SJCRH30 (cell line): ENCODE measurements at regions not wholly inside any gene's neighbourhood (a gene's known extent, or its start where the extent isn't known, plus 50 kb on each side); places are given as distances from the start of the nearest gene placed in this dataset.
A peak's percentile ranks its signal among the peaks of the same experiment; 100 is the strongest.
"Not testable (repeated sequence)": the region's sequence is repeated elsewhere in the genome, so short reads cannot be mapped to it uniquely, and the experiment has no call there.

Experiments
- DNase-seq, 2 experiments: peaks; one replicate each; pipeline ENCODE4 v3.0.0-alpha.2; 2015 to 2020
- H3K27ac ChIP-seq: fragments of 250-450 bp; sonication (Bioruptor Pico); 2 replicates; pipeline ENCODE4 v1.5.1; 2020; ENCODE audit warnings: mild to moderate bottlenecking, moderate library complexity
- H3K27me3 ChIP-seq: fragments of 250-450 bp; sonication (Bioruptor Pico); 2 replicates; pipeline ENCODE4 v1.5.1; 2020; ENCODE audit warnings: mild to moderate bottlenecking, moderate library complexity
- H3K36me3 ChIP-seq: fragments of 250-450 bp; sonication (Bioruptor Pico); 2 replicates; pipeline ENCODE4 v1.5.1; 2020; ENCODE audit warnings: mild to moderate bottlenecking, moderate library complexity
- H3K4me1 ChIP-seq: fragments of 250-450 bp; sonication (Bioruptor Pico); 2 replicates; pipeline ENCODE4 v1.5.1; 2020; ENCODE audit warnings: mild to moderate bottlenecking, moderate library complexity
- H3K4me3 ChIP-seq: fragments of 250-450 bp; sonication (Bioruptor Pico); 2 replicates; pipeline ENCODE4 v1.5.1; 2020; ENCODE audit warnings: mild to moderate bottlenecking, moderate library complexity
- H3K9me3 ChIP-seq: fragments of 250-450 bp; sonication (Bioruptor Pico); replicated peaks from 2 replicates; pipeline ENCODE4 v1.5.1; 2020; ENCODE audit warnings: mild to moderate bottlenecking, moderate library complexity

DNA sequence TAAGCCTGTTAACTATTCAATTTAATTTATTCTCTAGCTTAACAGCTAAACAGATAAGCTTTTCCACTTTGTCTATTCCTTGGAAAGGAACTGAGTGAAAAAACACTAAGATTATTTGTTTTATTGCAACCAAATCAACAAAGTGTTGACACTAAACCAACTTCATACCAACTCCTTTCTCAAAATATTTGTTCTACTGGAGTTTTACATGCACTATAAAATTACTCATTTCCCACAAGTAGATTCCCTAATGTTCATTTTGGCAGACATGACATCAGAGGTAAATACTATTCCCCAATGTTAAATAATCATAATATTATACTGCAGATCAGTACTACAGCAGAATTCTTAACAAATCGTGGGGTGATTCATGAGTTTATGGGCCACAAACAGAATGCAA is 231.4 kb downstream of the TTC6 start:
- H3K4me1 ChIP-seq: no peaks in the 10 kb centered on the region
- no peak overlapping the region for H3K4me3 ChIP-seq
- H3K27ac ChIP-seq: no peak overlapping the region
- H3K9me3 ChIP-seq: 0 out of 2 replicates have a peak, but pooled peaks cover 5% of the 10 kb centered on the region
- no peaks in the 10 kb centered on the region for H3K27me3 ChIP-seq
- H3K36me3 ChIP-seq: no peaks in the 10 kb centered on the region
- DNase-seq: no peak

DNA sequence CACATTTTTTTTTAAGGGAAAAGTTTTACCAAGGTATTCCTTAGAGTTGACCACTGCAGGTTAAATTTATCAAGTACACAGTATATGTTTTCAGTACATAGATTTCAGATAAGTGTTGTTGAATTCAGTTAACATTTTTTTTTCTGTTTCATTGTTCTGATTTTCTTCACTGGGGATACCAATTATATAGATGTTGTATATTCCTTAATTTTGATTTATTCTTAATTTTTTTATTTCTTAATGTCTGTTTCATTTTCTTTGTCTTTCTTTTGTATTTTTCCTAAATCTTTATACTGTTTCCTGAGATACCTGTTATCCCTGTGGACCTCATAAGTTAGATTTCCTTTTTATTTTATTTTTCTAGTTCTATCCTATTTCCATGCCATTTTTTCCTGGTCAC is 234.8 kb downstream of the TTC6 start:
- no peak overlapping the region for H3K27ac ChIP-seq
- H3K4me1 ChIP-seq: no peaks in the 10 kb centered on the region
- peaks cover 8% of the 10 kb centered on the region for H3K9me3 ChIP-seq
- no peak overlapping the region for H3K4me3 ChIP-seq
- no peaks in the 10 kb centered on the region for H3K27me3 ChIP-seq
- no peak for DNase-seq
- no peaks in the 10 kb centered on the region for H3K36me3 ChIP-seq

DNA sequence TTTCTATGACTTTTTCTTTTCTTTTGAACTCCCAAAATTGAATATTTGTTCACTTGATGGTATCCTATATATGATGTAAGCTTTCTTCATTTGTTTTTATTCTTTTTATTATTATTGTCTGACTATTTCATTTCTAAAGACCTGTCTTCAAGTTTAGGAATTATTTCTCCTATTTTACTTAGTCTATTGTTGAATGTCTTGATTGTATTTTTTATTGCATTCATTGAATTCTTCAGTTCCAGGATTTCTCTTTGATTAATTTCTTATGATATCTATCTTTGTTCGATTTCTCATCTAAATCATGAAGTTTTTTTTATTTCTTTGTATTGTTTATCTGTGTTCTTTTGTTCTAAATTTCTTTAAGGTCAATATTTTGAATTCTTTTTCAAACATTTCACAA is 238.8 kb downstream of the TTC6 start:
- H3K36me3 ChIP-seq: no peaks in the 10 kb centered on the region
- H3K4me1 ChIP-seq: no peaks in the 10 kb centered on the region
- no peak overlapping the region for H3K4me3 ChIP-seq
- no peak for DNase-seq
- H3K27me3 ChIP-seq: no peaks in the 10 kb centered on the region
- H3K9me3 ChIP-seq: peaks cover 6% of the 10 kb centered on the region
- H3K27ac ChIP-seq: no peak overlapping the region

DNA sequence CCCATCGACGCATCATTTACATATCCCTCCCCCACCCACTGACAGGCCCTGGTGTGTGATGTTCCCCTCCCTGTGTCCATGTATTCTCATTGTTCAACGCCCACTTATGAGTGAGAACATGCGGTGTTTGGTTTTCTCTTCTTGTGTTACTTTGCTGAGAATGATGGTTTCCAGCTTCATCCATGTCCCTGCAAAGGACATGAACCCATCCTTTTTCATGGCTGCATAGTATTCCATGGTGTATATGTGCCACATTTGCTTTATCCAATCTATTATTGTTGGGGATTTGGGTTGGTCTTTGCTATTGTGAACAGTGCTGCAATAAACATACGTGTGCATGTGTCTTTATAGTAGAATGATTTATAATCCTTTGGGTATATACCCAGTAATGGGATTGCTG is 243.3 kb downstream of the TTC6 start:
- not testable (repeated sequence) for H3K36me3 ChIP-seq, H3K4me3 ChIP-seq, H3K9me3 ChIP-seq, H3K27me3 ChIP-seq, H3K27ac ChIP-seq, DNase-seq
- peaks cover 18% of the 10 kb centered on the region for H3K4me1 ChIP-seq

DNA sequence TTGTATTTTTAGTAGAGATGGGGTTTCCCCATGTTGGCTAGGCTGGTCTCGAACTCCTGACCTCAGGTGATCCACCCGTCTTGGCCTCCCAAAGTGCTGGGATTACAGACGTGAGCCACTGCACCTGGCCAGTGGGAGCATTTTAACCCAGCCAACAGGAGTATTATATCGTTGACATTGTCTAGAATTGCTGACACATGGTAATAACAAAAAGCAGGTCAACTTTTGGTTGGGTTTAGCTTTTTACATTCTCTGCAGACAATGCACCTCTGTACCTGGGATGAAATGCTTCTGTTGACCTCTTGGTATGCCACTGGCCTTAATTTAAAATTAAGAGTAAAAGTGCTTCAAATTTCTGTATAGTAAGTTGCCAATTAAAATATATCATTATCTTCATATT is 245.6 kb downstream of the TTC6 start:
- H3K9me3 ChIP-seq, H3K27me3 ChIP-seq, DNase-seq, H3K27ac ChIP-seq, H3K4me3 ChIP-seq, H3K36me3 ChIP-seq: not testable (repeated sequence)
- H3K4me1 ChIP-seq: peaks cover 21% of the 10 kb centered on the region

DNA sequence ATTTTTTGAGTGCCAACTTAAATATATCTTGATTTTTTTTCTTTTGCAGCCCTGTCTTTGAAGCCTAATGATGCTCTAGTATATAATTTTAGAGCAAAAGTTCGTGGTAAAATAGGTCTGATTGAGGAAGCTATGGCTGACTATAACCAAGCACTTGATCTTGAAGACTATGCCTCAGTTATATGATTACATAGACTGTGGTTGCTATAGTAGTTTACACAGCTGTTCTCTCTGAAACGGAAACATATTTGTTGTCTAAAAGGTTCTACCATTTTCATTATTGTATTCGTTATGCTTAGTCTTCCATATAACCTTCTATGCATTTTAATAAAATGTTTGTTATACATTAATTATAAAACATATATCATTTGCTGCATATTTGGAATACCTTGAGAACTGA is 246.7 kb downstream of the TTC6 start:
- peak overlapping the region; percentile 7; the same call in 1 of the 2 replicates for H3K27ac ChIP-seq
- H3K4me3 ChIP-seq: no peak overlapping the region
- H3K36me3 ChIP-seq: no peaks in the 10 kb centered on the region
- H3K4me1 ChIP-seq: peaks cover 21% of the 10 kb centered on the region
- H3K27me3 ChIP-seq: no peaks in the 10 kb centered on the region
- peak in 1 of 2 experiments; percentile 59 for DNase-seq
- no peaks in the 10 kb centered on the region; the same call in 1 of the 2 replicates for H3K9me3 ChIP-seq

DNA sequence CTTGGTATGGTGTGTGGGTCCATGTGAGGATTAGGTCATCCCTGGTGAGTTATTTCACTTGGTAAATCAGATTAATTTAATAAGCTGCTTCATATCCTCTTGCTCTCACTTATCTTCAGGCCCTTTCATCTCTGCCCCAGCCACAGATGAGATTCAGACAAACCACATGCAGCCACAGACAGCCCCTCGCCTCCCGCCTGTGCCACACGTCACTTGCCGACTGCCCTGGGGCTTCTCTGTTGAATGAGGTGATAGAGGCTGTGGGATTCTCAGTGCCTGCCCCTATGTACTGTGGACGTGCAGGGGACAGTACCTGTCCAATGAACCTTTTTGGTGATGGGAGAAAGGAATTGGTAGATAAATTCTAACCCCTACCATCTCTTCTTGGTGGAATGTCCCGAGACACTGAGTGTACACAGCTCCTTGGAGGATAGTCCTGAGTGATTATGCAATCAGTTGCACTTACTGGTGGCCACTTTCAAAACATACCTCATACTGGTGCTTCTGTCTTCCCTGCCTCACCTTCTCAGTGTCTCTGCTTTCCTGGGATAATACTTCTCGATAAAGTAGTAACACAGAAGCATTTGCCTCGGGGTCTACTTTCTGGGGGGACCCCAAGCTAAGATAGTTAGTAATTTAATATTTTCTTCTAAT is 248.7 kb downstream of the TTC6 start:
- Histone ChIP-seq H3K9me3 (no peaks in the 10 kb centered on the region; the same call in 1 of the 2 replicates), H3K36me3 (no peaks in the 10 kb centered on the region), H3K27ac (no peak overlapping the region), H3K27me3 (no peaks in the 10 kb centered on the region), H3K4me1 (peaks cover 21% of the 10 kb centered on the region), H3K4me3 (no peak overlapping the region)
- peak; percentile 23 to 35 for DNase-seq

DNA sequence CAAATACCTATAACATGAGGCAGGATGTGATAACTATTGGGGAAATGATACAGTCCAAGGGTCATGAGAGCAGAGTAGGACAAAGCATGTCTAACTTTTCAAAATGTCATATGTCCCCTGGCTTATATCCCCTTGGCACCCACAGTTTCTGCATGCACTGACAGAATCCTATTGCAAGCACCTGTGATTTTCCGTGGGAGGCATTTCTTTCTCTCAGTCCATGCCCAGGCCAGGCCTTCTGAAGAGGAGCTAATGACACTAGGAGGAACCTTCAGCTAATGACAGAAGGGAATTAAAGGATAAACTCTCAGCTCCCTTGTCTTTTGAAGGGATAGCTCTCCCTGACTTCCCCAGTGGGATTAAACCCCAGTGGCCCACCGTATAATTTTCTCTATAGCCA is 249.2 kb downstream of the TTC6 start:
- Histone ChIP-seq H3K4me1 (peaks cover 21% of the 10 kb centered on the region), H3K9me3 (no peaks in the 10 kb centered on the region), H3K27me3 (no peaks in the 10 kb centered on the region), H3K4me3 (no peak overlapping the region), H3K36me3 (no peaks in the 10 kb centered on the region), H3K27ac (no peak overlapping the region)
- DNase-seq: no peak

DNA sequence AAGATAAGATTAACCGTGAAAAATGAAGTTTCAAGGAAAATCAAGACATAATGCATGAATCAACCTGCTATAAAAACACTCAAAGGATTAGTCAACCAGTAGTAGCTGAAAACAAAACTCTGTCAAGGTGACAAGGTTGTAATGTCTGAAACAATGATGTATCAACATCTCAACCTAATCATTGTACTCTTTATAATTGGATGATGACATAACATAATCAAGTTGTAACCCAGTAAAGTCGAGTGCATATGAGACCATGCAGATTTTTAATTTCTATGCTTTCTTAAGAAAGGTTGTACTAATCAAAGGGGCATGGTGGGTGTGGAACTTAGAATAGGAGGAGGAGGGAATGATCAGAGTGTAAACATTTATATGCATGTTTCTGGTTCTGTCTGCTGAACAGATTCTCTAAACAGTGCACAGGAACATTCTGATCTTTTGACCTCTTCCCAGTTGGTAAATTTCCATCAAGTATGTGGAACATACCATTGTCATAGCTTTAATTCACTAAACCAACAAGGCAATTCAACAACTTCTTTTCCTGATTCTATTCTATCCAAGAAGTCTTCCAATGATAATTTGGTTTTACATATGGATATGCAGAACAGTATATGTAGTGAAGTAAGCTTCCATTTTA is 253.7 kb downstream of the TTC6 start:
- peaks cover 2% of the 10 kb centered on the region; the same call in 1 of the 2 replicates for H3K4me1 ChIP-seq
- H3K4me3 ChIP-seq: no peak overlapping the region
- DNase-seq: no peak
- no peak overlapping the region for H3K27ac ChIP-seq
- no peaks in the 10 kb centered on the region for H3K36me3 ChIP-seq
- H3K27me3 ChIP-seq: no peaks in the 10 kb centered on the region
- H3K9me3 ChIP-seq: no peaks in the 10 kb centered on the region

DNA sequence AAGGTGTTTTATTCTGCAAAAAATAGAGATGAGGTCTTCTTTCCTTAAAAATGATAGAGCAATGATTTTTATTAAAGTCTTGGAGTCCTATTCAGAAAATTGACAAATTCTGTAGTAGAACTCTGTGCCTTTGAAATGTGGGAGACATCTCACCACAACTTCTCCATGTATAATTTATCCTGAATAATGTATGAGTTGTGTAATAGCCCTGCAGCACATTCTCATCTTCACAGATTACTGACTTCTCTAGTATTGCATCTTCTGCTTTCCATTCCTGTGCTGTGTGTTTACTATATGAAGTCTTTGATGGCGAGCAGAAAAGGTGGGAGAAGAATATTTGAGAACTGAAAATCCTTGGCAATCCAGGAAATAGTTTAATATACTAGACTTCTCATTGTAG is 255.6 kb downstream of the TTC6 start:
- H3K4me3 ChIP-seq: no peak overlapping the region
- no peak overlapping the region for H3K27ac ChIP-seq
- DNase-seq: no peak
- no peaks in the 10 kb centered on the region for H3K4me1 ChIP-seq
- no peaks in the 10 kb centered on the region for H3K27me3 ChIP-seq
- H3K36me3 ChIP-seq: no peaks in the 10 kb centered on the region
- no peaks in the 10 kb centered on the region for H3K9me3 ChIP-seq

DNA sequence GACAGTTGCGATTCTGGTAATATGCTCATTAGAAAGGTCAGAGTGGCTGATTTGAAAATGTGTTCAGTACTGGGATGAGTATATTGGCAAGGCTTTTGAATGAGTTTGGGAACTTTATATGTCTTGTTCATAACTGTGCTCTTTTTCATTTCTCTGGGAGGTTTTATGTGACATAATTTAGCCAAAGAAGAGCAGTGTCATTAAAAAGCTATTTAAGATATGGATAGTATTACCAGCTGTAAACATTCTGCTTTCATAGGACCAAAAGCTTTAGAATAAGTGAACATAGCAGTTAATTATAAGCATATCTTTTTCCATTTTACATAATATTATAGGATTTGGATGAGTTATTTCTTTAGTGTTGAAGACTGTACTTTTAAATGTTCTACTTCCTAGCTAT is 260.4 kb downstream of the TTC6 start:
- Histone ChIP-seq H3K36me3 (no peaks in the 10 kb centered on the region), H3K27ac (no peak overlapping the region), H3K9me3 (peaks cover 3% of the 10 kb centered on the region; the same call in 1 of the 2 replicates), H3K4me3 (no peak overlapping the region), H3K4me1 (no peaks in the 10 kb centered on the region), H3K27me3 (no peaks in the 10 kb centered on the region)
- no peak for DNase-seq

DNA sequence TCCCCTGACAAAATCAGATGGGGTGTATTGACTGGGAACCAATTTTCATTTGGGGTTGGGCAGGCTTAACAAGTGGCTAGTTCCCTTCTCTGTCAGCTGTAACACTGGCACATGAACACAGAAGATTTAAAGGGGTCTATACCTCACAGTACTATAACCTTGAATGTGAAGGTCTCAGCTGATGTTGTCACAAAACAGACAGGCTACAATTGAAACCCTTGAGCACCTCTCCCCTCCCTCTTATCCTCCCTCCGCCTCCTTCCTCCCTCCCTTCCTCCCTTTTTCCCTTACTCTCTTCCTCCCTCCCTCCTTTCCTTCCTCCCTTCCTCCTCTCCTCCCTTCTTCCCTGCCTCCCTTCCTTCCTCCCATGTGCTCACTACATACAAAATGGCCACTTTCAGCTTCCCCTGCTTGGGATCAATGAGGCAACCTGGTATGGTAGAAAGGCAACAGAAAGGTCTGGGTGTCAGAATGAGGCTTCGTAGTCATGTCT is 262.4 kb downstream of the TTC6 start:
- no peaks in the 10 kb centered on the region for H3K27me3 ChIP-seq
- no peaks in the 10 kb centered on the region for H3K36me3 ChIP-seq
- H3K27ac ChIP-seq: no peak overlapping the region
- peaks cover 3% of the 10 kb centered on the region; the same call in 1 of the 2 replicates for H3K9me3 ChIP-seq
- no peaks in the 10 kb centered on the region for H3K4me1 ChIP-seq
- no peak for DNase-seq
- H3K4me3 ChIP-seq: no peak overlapping the region

DNA sequence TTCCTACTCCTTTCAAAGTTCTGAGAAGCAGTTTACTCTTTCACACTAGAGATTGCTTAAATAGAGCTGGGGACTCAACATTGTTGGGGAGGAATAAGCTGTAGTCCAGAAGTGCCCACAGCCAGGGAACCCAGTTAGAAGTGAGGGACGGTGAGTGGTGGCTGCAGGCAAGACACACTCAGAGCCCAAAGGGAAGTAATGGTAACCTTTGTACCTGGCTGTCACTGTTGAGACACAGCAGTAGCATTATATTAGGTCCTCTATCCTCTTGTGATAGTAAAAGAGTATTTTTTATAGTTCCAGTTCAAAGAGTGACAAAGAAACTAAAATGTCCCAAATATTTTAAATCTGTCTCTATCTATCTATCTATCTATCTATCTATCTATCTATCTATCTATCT is 263.3 kb downstream of the TTC6 start:
- Histone ChIP-seq H3K9me3 (peaks cover 3% of the 10 kb centered on the region; the same call in 1 of the 2 replicates), H3K27ac (no peak overlapping the region), H3K36me3 (no peaks in the 10 kb centered on the region), H3K4me3 (no peak overlapping the region), H3K4me1 (no peaks in the 10 kb centered on the region), H3K27me3 (no peaks in the 10 kb centered on the region)
- no peak for DNase-seq

DNA sequence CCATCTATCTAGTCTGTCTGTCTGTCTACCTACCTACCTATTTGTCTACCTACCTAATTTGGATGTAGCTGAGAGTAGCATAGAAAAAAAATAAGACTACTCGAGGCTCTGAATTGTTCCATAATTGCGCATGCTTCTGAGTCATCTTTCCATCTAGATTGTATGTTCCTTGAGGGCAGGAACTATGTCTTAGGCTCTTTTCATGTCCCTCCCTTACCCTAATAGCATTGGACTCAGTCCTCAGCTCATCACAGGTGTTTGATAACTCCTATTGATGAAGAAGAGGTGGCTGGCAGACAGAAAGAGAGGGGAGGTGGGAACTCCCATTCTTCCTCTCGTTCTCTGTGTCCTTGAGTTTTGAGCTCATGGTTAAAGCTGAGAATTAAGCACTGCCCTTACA is 263.7 kb downstream of the TTC6 start:
- H3K9me3 ChIP-seq: peaks cover 3% of the 10 kb centered on the region; the same call in 1 of the 2 replicates
- no peak overlapping the region for H3K27ac ChIP-seq
- no peak for DNase-seq
- H3K4me1 ChIP-seq: no peaks in the 10 kb centered on the region
- no peak overlapping the region for H3K4me3 ChIP-seq
- H3K36me3 ChIP-seq: no peaks in the 10 kb centered on the region
- H3K27me3 ChIP-seq: no peaks in the 10 kb centered on the region

DNA sequence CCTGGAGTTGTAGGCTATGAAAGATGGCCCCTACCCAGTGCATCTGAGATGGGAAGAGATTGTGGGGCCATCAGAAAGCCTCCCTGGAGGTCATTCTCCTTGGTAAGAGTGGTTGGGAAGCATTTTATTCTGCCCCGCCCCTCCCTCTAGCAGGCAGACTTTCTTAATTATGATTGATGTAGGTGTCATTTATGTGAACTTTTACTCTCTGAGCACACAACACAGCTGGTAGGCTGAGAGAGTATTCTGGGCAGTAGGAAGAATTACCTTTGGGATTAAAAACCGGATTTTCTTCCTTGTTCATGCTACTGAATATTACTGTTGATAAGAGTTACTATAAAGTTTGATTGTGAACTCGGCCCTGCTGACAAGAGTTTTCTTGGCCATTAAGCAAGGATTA is 266.8 kb downstream of the TTC6 start:
- Histone ChIP-seq H3K27ac (no peak overlapping the region), H3K36me3 (no peaks in the 10 kb centered on the region), H3K9me3 (peaks cover 3% of the 10 kb centered on the region; the same call in 1 of the 2 replicates), H3K4me3 (no peak overlapping the region), H3K4me1 (peaks cover 19% of the 10 kb centered on the region), H3K27me3 (no peaks in the 10 kb centered on the region)
- DNase-seq: no peak

DNA sequence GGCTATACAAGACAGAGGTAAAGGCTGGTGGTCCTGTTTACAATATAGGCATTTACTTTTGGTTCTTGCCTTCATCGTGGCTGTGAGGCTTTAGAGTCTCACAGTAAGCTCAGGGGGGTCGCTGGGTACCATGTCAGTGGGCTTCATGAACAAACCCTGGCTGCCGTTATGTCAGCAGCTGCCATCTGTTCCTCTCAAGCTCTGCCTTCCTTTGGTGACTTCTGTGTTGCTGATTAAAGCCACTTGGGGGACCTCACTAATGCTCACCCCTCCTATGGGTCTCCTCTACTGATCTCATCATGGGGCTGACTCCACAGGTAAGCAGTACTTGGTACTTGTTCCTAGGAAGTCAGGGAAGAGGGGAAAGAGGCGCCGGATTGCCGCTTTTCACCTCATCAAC is 268.7 kb downstream of the TTC6 start:
- H3K27ac ChIP-seq: no peak overlapping the region
- no peaks in the 10 kb centered on the region for H3K36me3 ChIP-seq
- no peaks in the 10 kb centered on the region for H3K27me3 ChIP-seq
- H3K4me3 ChIP-seq: no peak overlapping the region
- DNase-seq: no peak
- H3K4me1 ChIP-seq: peaks cover 19% of the 10 kb centered on the region
- H3K9me3 ChIP-seq: peaks cover 1% of the 10 kb centered on the region; the same call in 1 of the 2 replicates
